GM23338 (cell line): ENCODE measurements at regions not wholly inside any gene's neighbourhood (a gene's known extent, or its start where the extent isn't known, plus 50 kb on each side); places are given as distances from the start of the nearest gene placed in this dataset.

Experiments
- ATAC-seq: fragments of 200-7000 bp; cut with Tn5 transposase; 3 replicates; pipeline ENCODE4 v1.9.1; 2020
- DNase-seq: peaks from one replicate; pipeline ENCODE4 v3.0.0-alpha.2; 2015; ENCODE audit warnings: low spot score
- H2AFZ ChIP-seq: fragments of 200-600 bp; sonication (generic); 2 replicates; pipeline ENCODE4 v1.8.0; 2016; ENCODE audit warnings: antibody characterized with exemption, mild to moderate bottlenecking, moderate library complexity
- H3F3A ChIP-seq: fragments of 200-600 bp; sonication (generic); replicated peaks from 2 replicates; pipeline ENCODE4 v1.8.0; 2017; ENCODE audit warnings: antibody characterized with exemption, mixed run types, low read depth
- H3K27ac ChIP-seq: fragments of 200-600 bp; sonication (generic); 2 replicates; pipeline ENCODE4 v1.6.1; 2016; ENCODE audit warnings: low read depth
- H3K27me3 ChIP-seq: fragments of 200-600 bp; sonication (generic); 2 replicates; pipeline ENCODE4 v1.8.0; 2016; ENCODE audit warnings: mild to moderate bottlenecking, mixed run types, moderate library complexity; ENCODE audit not compliant: insufficient read depth
- H3K36me3 ChIP-seq: fragments of 200-600 bp; sonication (generic); 2 replicates; pipeline ENCODE4 v1.8.0; 2016; ENCODE audit warnings: mild to moderate bottlenecking; ENCODE audit not compliant: insufficient read depth
- H3K4me1 ChIP-seq: fragments of 200-600 bp; sonication (generic); 2 replicates; pipeline ENCODE4 v1.8.0; 2016; ENCODE audit warnings: mild to moderate bottlenecking, moderate library complexity; ENCODE audit not compliant: insufficient read depth
- H3K4me2 ChIP-seq: fragments of 200-600 bp; sonication (generic); 2 replicates; pipeline ENCODE4 v1.7.1; 2017; ENCODE audit warnings: mixed run types
- H3K4me3 ChIP-seq: fragments of 200-600 bp; sonication (generic); 2 replicates; pipeline ENCODE4 v1.6.1; 2016; ENCODE audit warnings: mixed run types
- H3K79me2 ChIP-seq: fragments of 200-600 bp; sonication (generic); replicated peaks from 2 replicates; pipeline ENCODE4 v1.8.0; 2017; ENCODE audit warnings: mild to moderate bottlenecking; ENCODE audit not compliant: insufficient read depth
- H3K9me2 ChIP-seq: fragments of 200-600 bp; sonication (generic); 2 replicates; pipeline ENCODE4 v1.8.0; 2017; ENCODE audit not compliant: insufficient read depth
- H4K20me1 ChIP-seq: fragments of 200-600 bp; sonication (generic); replicated peaks from 2 replicates; pipeline ENCODE4 v1.8.0; 2017; ENCODE audit warnings: mild to moderate bottlenecking; ENCODE audit not compliant: insufficient read depth
- H3K27ac Mint-ChIP-seq: 2 replicates; pipeline ENCODE4 v1.8.0; 2020; ENCODE audit warnings: inconsistent platforms, mild to moderate bottlenecking, moderate library complexity, mixed read lengths
- H3K27me3 Mint-ChIP-seq: 3 replicates; pipeline ENCODE4 v1.8.0; 2022; ENCODE audit warnings: low read depth, mild to moderate bottlenecking, moderate library complexity, mixed read lengths, inconsistent platforms; ENCODE audit not compliant: insufficient read depth, poor library complexity
- H3K36me3 Mint-ChIP-seq: 3 replicates; pipeline ENCODE4 v1.8.0; 2021; ENCODE audit warnings: low read depth, mild to moderate bottlenecking, inconsistent platforms, moderate library complexity, mixed read lengths
- H3K4me1 Mint-ChIP-seq: 3 replicates; pipeline ENCODE4 v1.8.0; 2020; ENCODE audit warnings: mild to moderate bottlenecking, inconsistent platforms, mixed read lengths
- H3K4me3 Mint-ChIP-seq: 3 replicates; pipeline ENCODE4 v1.8.0; 2021; ENCODE audit warnings: moderate library complexity, mild to moderate bottlenecking, inconsistent platforms, mixed read lengths
- H3K9me3 Mint-ChIP-seq: 3 replicates; pipeline ENCODE4 v1.8.0; 2020; ENCODE audit warnings: moderate library complexity, mild to moderate bottlenecking, inconsistent platforms, mixed read lengths
- CREB1 ChIP-seq: fragments of 250-450 bp; sonication (Bioruptor Pico); IDR thresholded peaks from 2 replicates; pipeline ENCODE4 v1.5.0; 2020; ENCODE audit warnings: low read depth, mild to moderate bottlenecking, moderate library complexity
- CTCF ChIP-seq, 2 experiments: fragments of 200-600 bp in 1 of 2; sonication (generic) in 1 of 2; conservative IDR thresholded peaks; 2 replicates each; pipeline versions ENCODE4 v1.5.1 to v1.6.1; 2016 to 2017; ENCODE audit warnings: antibody characterized with exemption in 2 of 2, low read depth in 2 of 2, mild to moderate bottlenecking in 2 of 2, moderate library complexity in 1 of 2
- EZH2 ChIP-seq: fragments of 200-600 bp; sonication (generic); IDR thresholded peaks from one replicate; pipeline ENCODE4 v1.8.0; 2017; ENCODE audit warnings: antibody characterized with exemption, mild to moderate bottlenecking, low read depth; ENCODE audit not compliant: unreplicated experiment
- EZH2phosphoT487 ChIP-seq: fragments of 200-600 bp; sonication (generic); IDR thresholded peaks from one replicate; pipeline ENCODE4 v1.8.1; 2018; ENCODE audit warnings: antibody characterized with exemption; ENCODE audit not compliant: unreplicated experiment
- JUNB ChIP-seq: IDR thresholded peaks from one replicate; pipeline ENCODE4 v1.6.1; 2016; ENCODE audit warnings: antibody characterized with exemption; ENCODE audit not compliant: unreplicated experiment
- NANOG ChIP-seq: IDR thresholded peaks from 2 replicates; pipeline ENCODE4 v1.6.1; 2016; ENCODE audit warnings: antibody characterized with exemption, borderline replicate concordance
- POLR2AphosphoS5 ChIP-seq: IDR thresholded peaks from 2 replicates; pipeline ENCODE4 v1.6.1; 2016; ENCODE audit warnings: antibody characterized with exemption, low read depth
- REST ChIP-seq: IDR thresholded peaks from one replicate; pipeline ENCODE4 v1.6.1; 2018; ENCODE audit warnings: antibody characterized with exemption; ENCODE audit not compliant: unreplicated experiment
- STAT1 ChIP-seq: IDR thresholded peaks from one replicate; pipeline ENCODE4 v1.6.1; 2016; ENCODE audit warnings: antibody characterized with exemption; ENCODE audit not compliant: unreplicated experiment
- ZNF114 ChIP-seq: fragments of 250-450 bp; sonication (Bioruptor Pico); IDR thresholded peaks from 2 replicates; pipeline ENCODE4 v1.5.0; 2020; ENCODE audit warnings: mild to moderate bottlenecking, moderate library complexity
- ZNF331 ChIP-seq: fragments of 250-450 bp; sonication (Bioruptor Pico); IDR thresholded peaks from 2 replicates; pipeline ENCODE4 v1.5.0; 2020; ENCODE audit warnings: low read depth, mild to moderate bottlenecking, moderate library complexity
- ZNF462 ChIP-seq: fragments of 250-450 bp; sonication (Bioruptor Pico); IDR thresholded peaks from 2 replicates; pipeline ENCODE4 v1.5.0; 2020; ENCODE audit warnings: mild to moderate bottlenecking, moderate library complexity

- no peak for TF ChIP-seq STAT1
Measured at GRCh38 chr4:153115322-153116290, 88.6 kb upstream of the TRIM2 start (continued).

- Mint-ChIP-seq H3K27ac (no peak overlapping the region), H3K27me3 (no peaks in the 10 kb centered on the region), H3K9me3 (no peaks in the 10 kb centered on the region), H3K4me1 (no peaks in the 10 kb centered on the region), H3K4me3 (no peak overlapping the region), H3K36me3 (no peaks in the 10 kb centered on the region)
- DNase-seq (no peak), ATAC-seq (no peak)
- no peak overlapping the region for H3K27ac ChIP-seq
- H3K4me3 ChIP-seq: no peak overlapping the region
- H3K4me2 ChIP-seq: no peak overlapping the region
- no peaks in the 10 kb centered on the region for H4K20me1 ChIP-seq
- H2AFZ ChIP-seq: no peak overlapping the region
- H3F3A ChIP-seq: no peaks in the 10 kb centered on the region
- no peaks in the 10 kb centered on the region for H3K4me1 ChIP-seq
- H3K27me3 ChIP-seq: no peaks in the 10 kb centered on the region
- H3K79me2 ChIP-seq: no peaks in the 10 kb centered on the region
- H3K36me3 ChIP-seq: no peaks in the 10 kb centered on the region
- no peaks in the 10 kb centered on the region for H3K9me2 ChIP-seq
- no peak for TF ChIP-seq JUNB
- TF ChIP-seq NANOG: no peak
- TF ChIP-seq ZNF114: no peak
- no peak for TF ChIP-seq ZNF462 (CRISPR knock-in tag)
- TF ChIP-seq POLR2AphosphoS5: no peak
- TF ChIP-seq CTCF (conservative IDR thresholded peaks at IDR 0.05; ENCODE audit: low read depth in 2 of 2): no peak
- TF ChIP-seq CREB1 (CRISPR knock-in tag): no peak
- TF ChIP-seq EZH2: no peak
- no peak for TF ChIP-seq EZH2phosphoT487
- no peak for TF ChIP-seq REST
- no peak for TF ChIP-seq ZNF331
Measured at GRCh38 chr4:153116291-153116680, 88.0 kb upstream of the TRIM2 start.
